ENCODE measurements at regions not wholly inside any gene's neighbourhood (a gene's known extent, or its start where the extent isn't known, plus 50 kb on each side); places are given as distances from the start of the nearest gene placed in this dataset.

DNA sequence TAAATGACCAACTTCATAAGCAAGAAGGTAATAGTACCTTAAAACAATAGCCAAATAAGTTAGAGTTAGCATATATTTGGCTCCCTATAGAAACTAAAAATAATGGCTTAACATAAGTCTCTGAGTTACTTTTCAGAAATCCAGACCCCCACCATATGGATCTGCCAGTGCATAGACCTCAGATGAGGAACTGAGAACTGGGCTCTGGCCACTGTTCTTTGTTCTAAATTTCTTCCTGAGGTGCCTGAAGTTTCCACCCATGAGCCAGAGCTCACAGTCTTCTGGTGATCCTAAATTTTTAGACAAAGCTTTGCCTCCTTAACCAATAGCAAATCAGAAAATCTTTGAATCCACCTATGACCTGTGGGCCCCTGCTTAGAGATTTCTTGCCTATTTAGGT lies 250.9 kb downstream of the YTHDC2 start:
- TF ChIP-seq, protein P1, sequence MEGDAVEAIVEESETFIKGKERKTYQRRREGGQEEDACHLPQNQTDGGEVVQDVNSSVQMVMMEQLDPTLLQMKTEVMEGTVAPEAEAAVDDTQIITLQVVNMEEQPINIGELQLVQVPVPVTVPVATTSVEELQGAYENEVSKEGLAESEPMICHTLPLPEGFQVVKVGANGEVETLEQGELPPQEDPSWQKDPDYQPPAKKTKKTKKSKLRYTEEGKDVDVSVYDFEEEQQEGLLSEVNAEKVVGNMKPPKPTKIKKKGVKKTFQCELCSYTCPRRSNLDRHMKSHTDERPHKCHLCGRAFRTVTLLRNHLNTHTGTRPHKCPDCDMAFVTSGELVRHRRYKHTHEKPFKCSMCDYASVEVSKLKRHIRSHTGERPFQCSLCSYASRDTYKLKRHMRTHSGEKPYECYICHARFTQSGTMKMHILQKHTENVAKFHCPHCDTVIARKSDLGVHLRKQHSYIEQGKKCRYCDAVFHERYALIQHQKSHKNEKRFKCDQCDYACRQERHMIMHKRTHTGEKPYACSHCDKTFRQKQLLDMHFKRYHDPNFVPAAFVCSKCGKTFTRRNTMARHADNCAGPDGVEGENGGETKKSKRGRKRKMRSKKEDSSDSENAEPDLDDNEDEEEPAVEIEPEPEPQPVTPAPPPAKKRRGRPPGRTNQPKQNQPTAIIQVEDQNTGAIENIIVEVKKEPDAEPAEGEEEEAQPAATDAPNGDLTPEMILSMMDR (IDR thresholded peaks at IDR 0.05) = no peak
- no peak for TF ChIP-seq POLR2A (IDR thresholded peaks at IDR 0.05)
